Stimulated activated CD4-positive, alpha-beta T cell treated with anti-CD3 and anti-CD28 coated beads, Interleukin-12 subunit alpha, Interleukin-12 subunit beta, amount 100 ng/mL, for 48 hours (primary cell): ENCODE measurements at regions not wholly inside any gene's neighbourhood (a gene's known extent, or its start where the extent isn't known, plus 50 kb on each side); places are given as distances from the start of the nearest gene placed in this dataset.

Source experiments
- DNase-seq, 3 donors: peaks; one replicate each; pipeline ENCODE4 v3.0.0-alpha.2; 2020; ENCODE audit warnings: low read depth in 2 of 3, low spot score in 1 of 3

DNA sequence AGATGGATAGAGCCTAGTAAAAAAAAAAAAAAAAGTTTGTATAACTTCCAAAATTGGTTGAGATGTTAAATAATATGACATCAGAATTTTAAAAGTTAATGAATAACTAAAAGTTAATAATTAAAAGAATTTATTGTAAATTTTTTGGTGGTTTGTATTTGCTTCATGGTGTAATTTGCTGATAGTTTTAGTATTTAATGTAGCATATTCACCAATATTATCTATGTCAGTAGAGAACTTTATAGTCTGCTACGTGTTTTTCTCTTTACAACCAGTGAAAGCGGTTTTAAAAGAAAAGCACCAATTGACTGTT is 51.8 kb upstream of the STEAP4 start:
- DNase-seq = no peak

GRCh38 chr7:88357781-88358525 is 51.3 kb upstream of the STEAP4 start:
- no peak for DNase-seq

DNA sequence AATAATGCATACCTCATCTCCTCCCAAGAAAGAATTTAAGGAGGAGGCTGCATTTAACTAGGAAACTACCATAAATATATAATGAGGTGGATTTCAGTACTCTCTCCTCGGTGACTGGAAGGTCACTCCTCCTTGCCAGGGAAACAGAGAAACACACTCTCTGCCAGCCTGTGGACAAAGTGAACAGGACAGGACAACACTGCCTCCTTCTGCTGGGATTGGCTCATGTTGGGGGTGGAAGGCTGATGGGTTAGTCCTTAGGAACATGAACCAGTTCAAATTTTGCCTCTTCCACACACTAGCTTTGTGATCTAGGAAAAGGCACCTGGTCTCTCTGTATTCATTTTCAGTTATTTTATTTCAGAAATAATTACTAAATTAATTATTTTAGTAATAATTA is 50.6 kb upstream of the STEAP4 start:
- DNase-seq = no peak
